ENCODE measurements at regions not wholly inside any gene's neighbourhood (a gene's known extent, or its start where the extent isn't known, plus 50 kb on each side); places are given as distances from the start of the nearest gene placed in this dataset.

GRCh38 chr13:97720896-97721295, 232.6 kb upstream of the IPO5 start:
- TF ChIP-seq ISL1 (CRISPR knock-in tag; IDR thresholded peaks at IDR 0.05) (no peak), ZC3H10 (CRISPR knock-in tag; IDR thresholded peaks at IDR 0.05) (no peak), ZFP30 (CRISPR knock-in tag; IDR thresholded peaks at IDR 0.05) (no peak), ZFP3 (CRISPR knock-in tag; IDR thresholded peaks at IDR 0.05) (no peak), GLIS3 (CRISPR knock-in tag; IDR thresholded peaks at IDR 0.05) (no peak), PATZ1 (CRISPR knock-in tag; IDR thresholded peaks at IDR 0.05; ENCODE audit: borderline replicate concordance) (no peak), TCF4 (CRISPR knock-in tag; IDR thresholded peaks at IDR 0.05; ENCODE audit: borderline replicate concordance) (no peak), CREB5 (CRISPR knock-in tag; IDR thresholded peaks at IDR 0.05; ENCODE audit: low read depth) (no peak), OSR1 (CRISPR knock-in tag; IDR thresholded peaks at IDR 0.05) (no peak), RARB (CRISPR knock-in tag; IDR thresholded peaks at IDR 0.05) (no peak), SNAI2 (CRISPR knock-in tag; IDR thresholded peaks at IDR 0.05) (no peak), TSHZ2 (CRISPR knock-in tag; IDR thresholded peaks at IDR 0.05) (no peak), ZNF70 (CRISPR knock-in tag; IDR thresholded peaks at IDR 0.05) (no peak)

Data from SK-N-SH treated with all-trans-retinoic acid at 6 μM for 48 hours (cell line).